KMS-11 (cell line): ENCODE measurements at regions not wholly inside any gene's neighbourhood (a gene's known extent, or its start where the extent isn't known, plus 50 kb on each side); places are given as distances from the start of the nearest gene placed in this dataset.
A peak's percentile ranks its signal among the peaks of the same experiment; 100 is the strongest.

Experiments
- H2AFZ ChIP-seq: fragments of 200-600 bp; sonication (generic); 2 replicates; pipeline ENCODE4 v1.6.1; 2016; ENCODE audit warnings: antibody characterized with exemption, mixed run types, low read depth
- H3K27ac ChIP-seq: fragments of 200-600 bp; sonication (generic); 2 replicates; pipeline ENCODE4 v1.6.1; 2016; ENCODE audit warnings: mild to moderate bottlenecking, mixed run types
- H3K27me3 ChIP-seq: fragments of 200-600 bp; sonication (generic); 2 replicates; pipeline ENCODE4 v1.6.1; 2017; ENCODE audit warnings: mild to moderate bottlenecking, low read depth, mixed run types, moderate library complexity; ENCODE audit not compliant: insufficient read depth
- H3K36me3 ChIP-seq: fragments of 200-600 bp; sonication (generic); 2 replicates; pipeline ENCODE4 v1.6.1; 2017; ENCODE audit warnings: mild to moderate bottlenecking, mixed run types; ENCODE audit not compliant: insufficient read depth
- H3K4me1 ChIP-seq: fragments of 200-600 bp; sonication (generic); 2 replicates; pipeline ENCODE4 v1.6.1; 2016; ENCODE audit warnings: mild to moderate bottlenecking, low read depth, mixed run types; ENCODE audit not compliant: poor library complexity, severe bottlenecking
- H3K4me2 ChIP-seq: fragments of 200-600 bp; sonication (generic); 2 replicates; pipeline ENCODE4 v1.7.0; 2016; ENCODE audit warnings: mild to moderate bottlenecking, mixed run types
- H3K4me3 ChIP-seq: fragments of 200-600 bp; sonication (generic); IDR thresholded peaks from 2 replicates; pipeline ENCODE4 v1.6.1; 2017; ENCODE audit warnings: low read depth, low read length, mixed read lengths; ENCODE audit not compliant: insufficient read depth
- H3K79me2 ChIP-seq: fragments of 200-600 bp; sonication (generic); 2 replicates; pipeline ENCODE4 v1.6.1; 2016; ENCODE audit warnings: low read depth, mixed run types; ENCODE audit not compliant: insufficient read depth
- H3K9ac ChIP-seq: fragments of 200-600 bp; sonication (generic); 2 replicates; pipeline ENCODE4 v1.6.1; 2016; ENCODE audit warnings: mild to moderate bottlenecking, mixed run types
- H4K20me1 ChIP-seq: fragments of 200-600 bp; sonication (generic); 2 replicates; pipeline ENCODE4 v1.6.1; 2016; ENCODE audit warnings: mild to moderate bottlenecking, mixed run types; ENCODE audit not compliant: insufficient read depth
- CTCF ChIP-seq: fragments of 200-600 bp; sonication (generic); conservative IDR thresholded peaks from 2 replicates; pipeline ENCODE4 v1.6.1; 2017; ENCODE audit warnings: low read depth, mild to moderate bottlenecking, antibody characterized with exemption, low read length, moderate library complexity, mixed read lengths

GRCh38 chr14:97180304-97181200 is 383.4 kb downstream of the VRK1 start:
- TF ChIP-seq CTCF: no peak
- no peak overlapping the region for H2AFZ ChIP-seq
- H3K27ac ChIP-seq: no peak overlapping the region
- H3K4me2 ChIP-seq: no peak overlapping the region
- no peaks in the 10 kb centered on the region for H3K4me1 ChIP-seq
- H3K79me2 ChIP-seq: no peaks in the 10 kb centered on the region
- no peaks in the 10 kb centered on the region for H4K20me1 ChIP-seq
- no peaks in the 10 kb centered on the region for H3K36me3 ChIP-seq
- no peak overlapping the region for H3K9ac ChIP-seq
- no peak overlapping the region for H3K4me3 ChIP-seq
- no peaks in the 10 kb centered on the region for H3K27me3 ChIP-seq

DNA sequence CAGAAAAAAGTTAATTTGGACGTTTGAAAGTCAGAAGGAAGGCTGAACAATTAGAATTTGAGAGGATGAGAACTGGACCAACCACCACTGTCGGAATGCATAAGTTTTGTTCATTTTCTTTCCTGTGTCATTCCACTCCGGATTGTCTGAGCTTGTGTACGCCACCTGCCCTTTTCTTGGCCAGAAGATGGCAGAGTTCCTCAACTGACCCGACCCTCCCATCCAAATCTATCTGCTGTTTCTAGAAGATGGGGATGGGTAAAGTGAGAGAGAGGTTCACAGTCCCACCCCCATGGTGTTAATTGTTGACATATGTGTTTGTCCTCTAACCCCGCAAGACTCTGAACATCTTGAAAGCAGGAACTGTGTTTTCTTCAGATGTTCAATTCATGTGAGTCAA is 388.0 kb downstream of the VRK1 start:
- Histone ChIP-seq H3K9ac (no peak overlapping the region), H3K27ac (no peak overlapping the region), H3K27me3 (no peaks in the 10 kb centered on the region), H3K4me1 (no peaks in the 10 kb centered on the region), H4K20me1 (no peaks in the 10 kb centered on the region), H3K79me2 (no peaks in the 10 kb centered on the region), H2AFZ (no peak overlapping the region), H3K4me2 (no peak overlapping the region), H3K4me3 (no peak overlapping the region), H3K36me3 (no peaks in the 10 kb centered on the region)
- 0 out of 2 replicates have a peak, but pooled peaks have one; percentile 23 for TF ChIP-seq CTCF

- Histone ChIP-seq H3K4me2 (no peak overlapping the region), H3K27ac (no peak overlapping the region), H4K20me1 (no peaks in the 10 kb centered on the region), H3K27me3 (no peaks in the 10 kb centered on the region), H3K79me2 (no peaks in the 10 kb centered on the region), H2AFZ (no peak overlapping the region), H3K4me3 (no peak overlapping the region), H3K4me1 (no peaks in the 10 kb centered on the region), H3K9ac (no peak overlapping the region), H3K36me3 (no peaks in the 10 kb centered on the region)
- TF ChIP-seq CTCF: no peak
Observed at GRCh38 chr14:97187916-97188315, 390.7 kb downstream of the VRK1 start.

GRCh38 chr14:97196336-97196735 is 399.2 kb downstream of the VRK1 start:
- no peak for TF ChIP-seq CTCF
- Histone ChIP-seq H3K27me3 (no peaks in the 10 kb centered on the region), H3K36me3 (no peaks in the 10 kb centered on the region), H3K4me2 (no peak overlapping the region), H3K9ac (no peak overlapping the region), H2AFZ (no peak overlapping the region), H3K4me1 (no peaks in the 10 kb centered on the region), H3K79me2 (no peaks in the 10 kb centered on the region), H3K4me3 (no peak overlapping the region), H3K27ac (no peak overlapping the region), H4K20me1 (no peaks in the 10 kb centered on the region)
